Parathyroid adenoma (tissue), 2 donors: ENCODE measurements at regions not wholly inside any gene's neighbourhood (a gene's known extent, or its start where the extent isn't known, plus 50 kb on each side); places are given as distances from the start of the nearest gene placed in this dataset.

Source experiments
- H2AFZ ChIP-seq: fragments of 300-600 bp; sonication (generic); one replicate; pipeline ENCODE4 v1.7.0; 2017; ENCODE audit warnings: antibody characterized with exemption, mild to moderate bottlenecking
- H3K27ac ChIP-seq: fragments of 300-600 bp; sonication (generic); one replicate; pipeline ENCODE4 v1.7.0; 2017
- H3K27me3 ChIP-seq: fragments of 300-600 bp; sonication (generic); one replicate; pipeline ENCODE4 v1.7.0; 2017; ENCODE audit warnings: low read length; ENCODE audit not compliant: control insufficient read depth, insufficient read depth
- H3K36me3 ChIP-seq: fragments of 300-600 bp; sonication (generic); one replicate; pipeline ENCODE4 v1.7.0; 2017; ENCODE audit warnings: low read length; ENCODE audit not compliant: control insufficient read depth, insufficient read depth
- H3K4me1 ChIP-seq: fragments of 300-600 bp; sonication (generic); one replicate; pipeline ENCODE4 v1.7.0; 2017; ENCODE audit warnings: control low read depth
- H3K4me2 ChIP-seq: fragments of 300-600 bp; sonication (generic); one replicate; pipeline ENCODE4 v1.7.0; 2017; ENCODE audit warnings: low read length
- H3K4me3 ChIP-seq: fragments of 300-600 bp; sonication (generic); one replicate; pipeline ENCODE4 v1.7.0; 2017; ENCODE audit warnings: low read depth, low read length
- H3K79me2 ChIP-seq: fragments of 300-600 bp; sonication (generic); one replicate; pipeline ENCODE4 v1.7.0; 2017; ENCODE audit warnings: control low read depth
- H3K9ac ChIP-seq: fragments of 300-600 bp; sonication (generic); one replicate; pipeline ENCODE4 v1.7.0; 2017; ENCODE audit warnings: mild to moderate bottlenecking
- H3K9me3 ChIP-seq: fragments of 300-600 bp; sonication (generic); one replicate; pipeline ENCODE4 v1.7.0; 2017; ENCODE audit warnings: low read length; ENCODE audit not compliant: control insufficient read depth
- TF ChIP-seq, protein P1 (sequence below): fragments of 300-600 bp; sonication (generic); IDR thresholded peaks from one replicate; pipeline ENCODE4 v1.7.0; 2017; ENCODE audit warnings: antibody characterized with exemption, mild to moderate bottlenecking
- donor health status: primary hyperparathyroidism.

DNA sequence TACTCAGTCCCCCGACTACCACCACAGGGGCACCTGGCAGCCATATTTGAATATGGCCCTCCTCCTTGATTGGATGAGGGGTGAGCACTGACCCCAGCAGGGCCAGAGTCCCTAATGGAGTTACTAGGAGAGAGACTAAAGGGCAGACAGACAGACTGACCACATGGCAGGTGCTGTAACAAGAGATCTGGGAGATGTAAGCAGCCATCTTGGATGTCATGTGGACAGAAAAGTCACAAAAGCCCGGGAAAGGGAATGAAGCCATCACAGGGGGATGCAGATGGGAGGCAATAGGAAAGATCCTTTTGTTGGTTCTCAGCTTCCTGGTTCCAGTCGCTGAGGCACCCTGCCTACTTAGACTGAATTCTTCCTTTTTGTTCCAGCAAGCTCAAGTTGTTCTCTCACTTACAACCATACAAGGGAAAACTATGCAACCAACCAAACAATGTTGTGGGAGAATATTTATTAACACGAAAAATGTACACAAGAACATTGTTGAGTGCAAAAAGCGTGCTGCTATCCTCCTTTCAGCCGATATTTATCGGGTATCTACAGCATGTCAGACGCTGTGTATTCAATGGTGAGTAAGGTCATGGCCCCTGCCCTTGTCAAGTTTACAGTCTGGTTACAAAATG, 511.6 kb upstream of the PROK2 start:
- no peak overlapping the region for H3K4me2 ChIP-seq
- H3K9ac ChIP-seq = no peak overlapping the region
- H3K79me2 ChIP-seq = no peaks in the 10 kb centered on the region
- no peaks in the 10 kb centered on the region for H3K9me3 ChIP-seq
- no peak overlapping the region for H3K27ac ChIP-seq
- H2AFZ ChIP-seq = no peak overlapping the region
- TF ChIP-seq, protein P1, sequence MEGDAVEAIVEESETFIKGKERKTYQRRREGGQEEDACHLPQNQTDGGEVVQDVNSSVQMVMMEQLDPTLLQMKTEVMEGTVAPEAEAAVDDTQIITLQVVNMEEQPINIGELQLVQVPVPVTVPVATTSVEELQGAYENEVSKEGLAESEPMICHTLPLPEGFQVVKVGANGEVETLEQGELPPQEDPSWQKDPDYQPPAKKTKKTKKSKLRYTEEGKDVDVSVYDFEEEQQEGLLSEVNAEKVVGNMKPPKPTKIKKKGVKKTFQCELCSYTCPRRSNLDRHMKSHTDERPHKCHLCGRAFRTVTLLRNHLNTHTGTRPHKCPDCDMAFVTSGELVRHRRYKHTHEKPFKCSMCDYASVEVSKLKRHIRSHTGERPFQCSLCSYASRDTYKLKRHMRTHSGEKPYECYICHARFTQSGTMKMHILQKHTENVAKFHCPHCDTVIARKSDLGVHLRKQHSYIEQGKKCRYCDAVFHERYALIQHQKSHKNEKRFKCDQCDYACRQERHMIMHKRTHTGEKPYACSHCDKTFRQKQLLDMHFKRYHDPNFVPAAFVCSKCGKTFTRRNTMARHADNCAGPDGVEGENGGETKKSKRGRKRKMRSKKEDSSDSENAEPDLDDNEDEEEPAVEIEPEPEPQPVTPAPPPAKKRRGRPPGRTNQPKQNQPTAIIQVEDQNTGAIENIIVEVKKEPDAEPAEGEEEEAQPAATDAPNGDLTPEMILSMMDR = no peak
- no peak overlapping the region for H3K4me3 ChIP-seq
- H3K36me3 ChIP-seq = no peaks in the 10 kb centered on the region
- H3K27me3 ChIP-seq = no peaks in the 10 kb centered on the region
- no peaks in the 10 kb centered on the region for H3K4me1 ChIP-seq

DNA sequence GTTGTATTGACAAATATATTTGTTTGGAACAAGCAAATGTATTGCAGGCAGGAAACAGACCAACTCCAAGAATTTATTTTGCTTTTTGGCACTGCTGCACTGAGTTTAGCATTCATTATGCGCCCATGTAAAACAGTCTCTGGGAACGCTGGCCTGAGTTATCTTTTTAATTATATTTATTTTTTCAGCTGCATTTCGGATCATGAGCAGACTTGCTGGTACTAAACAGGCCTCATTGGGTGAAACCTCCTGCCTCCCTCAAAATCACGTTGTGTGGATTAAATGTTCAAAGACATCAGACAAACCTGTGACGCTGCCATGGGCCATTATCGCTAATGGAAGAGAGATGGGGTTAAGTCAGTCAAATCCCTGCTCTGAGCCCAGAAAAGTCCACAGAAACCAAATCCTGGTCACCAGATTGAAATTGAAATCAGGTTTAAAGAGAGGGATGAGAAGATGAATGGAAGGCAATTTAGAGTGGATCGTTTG, 511.1 kb upstream of the PROK2 start:
- Histone ChIP-seq H3K4me2 (no peak overlapping the region), H3K27ac (no peak overlapping the region)

GRCh38 chr3:72295276-72295961, 510.5 kb upstream of the PROK2 start:
- Histone ChIP-seq H3K79me2 (no peaks in the 10 kb centered on the region), H3K4me2 (no peak overlapping the region), H3K4me1 (no peaks in the 10 kb centered on the region), H3K4me3 (no peak overlapping the region), H3K9me3 (no peaks in the 10 kb centered on the region), H3K9ac (no peak overlapping the region), H2AFZ (no peak overlapping the region), H3K36me3 (no peaks in the 10 kb centered on the region), H3K27me3 (no peaks in the 10 kb centered on the region), H3K27ac (no peak overlapping the region)
- TF ChIP-seq, protein P1 = no peak

More for the DNA sequence above, 511.1 kb upstream of the PROK2 start:
- Histone ChIP-seq H3K27me3 (no peaks in the 10 kb centered on the region), H3K79me2 (no peaks in the 10 kb centered on the region), H2AFZ (no peak overlapping the region), H3K9me3 (no peaks in the 10 kb centered on the region), H3K36me3 (no peaks in the 10 kb centered on the region), H3K9ac (no peak overlapping the region), H3K4me1 (no peaks in the 10 kb centered on the region), H3K4me3 (no peak overlapping the region)
- TF ChIP-seq, protein P1 = no peak

DNA sequence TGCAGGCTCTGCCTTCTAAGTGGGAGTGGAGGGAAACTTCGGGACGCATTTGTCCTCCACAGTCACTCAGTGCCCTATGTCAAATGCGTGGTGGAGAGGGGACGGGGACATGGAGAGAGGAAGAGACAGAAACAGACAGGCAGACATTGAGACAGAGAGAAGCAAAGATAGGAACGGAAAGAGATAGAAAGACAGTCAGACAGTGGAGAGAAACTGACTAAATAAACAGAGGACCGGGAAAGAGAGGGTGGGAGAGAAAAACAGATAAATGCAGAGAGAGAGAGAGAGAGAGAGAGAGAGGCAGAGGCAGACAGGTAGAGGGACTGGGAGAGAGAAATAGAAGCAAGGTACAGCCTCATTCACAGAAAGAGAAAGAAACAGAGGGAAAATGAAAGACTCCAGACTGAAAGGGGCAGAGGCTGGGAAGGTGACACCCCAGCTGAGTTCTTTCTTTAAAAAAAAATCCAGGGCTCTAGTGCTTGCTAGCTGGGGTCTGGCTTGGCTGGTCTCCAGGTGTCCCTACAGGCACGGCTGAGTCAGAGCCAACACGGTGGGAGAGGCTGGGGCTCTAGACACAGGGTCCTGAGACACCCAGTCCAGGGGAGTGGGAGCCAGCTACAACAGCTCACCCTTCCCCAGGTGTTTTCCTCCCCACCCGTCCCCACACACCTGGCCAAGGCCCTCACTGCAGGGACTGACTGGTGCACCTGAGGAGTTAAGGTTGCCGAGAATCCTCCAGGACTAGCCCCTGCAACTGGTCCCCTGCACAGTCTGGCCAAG, 506.1 kb upstream of the PROK2 start:
- no peak overlapping the region for H3K4me3 ChIP-seq
- no peak overlapping the region for H3K27ac ChIP-seq

More for the DNA sequence above, 506.1 kb upstream of the PROK2 start:
- TF ChIP-seq, protein P1 = no peak
- H3K27me3 ChIP-seq = no peaks in the 10 kb centered on the region
- no peak overlapping the region for H2AFZ ChIP-seq
- no peak overlapping the region for H3K9ac ChIP-seq
- H3K4me1 ChIP-seq = no peaks in the 10 kb centered on the region
- no peaks in the 10 kb centered on the region for H3K9me3 ChIP-seq
- no peaks in the 10 kb centered on the region for H3K79me2 ChIP-seq
- H3K36me3 ChIP-seq = no peaks in the 10 kb centered on the region
- H3K4me2 ChIP-seq = no peak overlapping the region
